Epithelial cell of proximal tubule (primary cell): ENCODE measurements at regions not wholly inside any gene's neighbourhood (a gene's known extent, or its start where the extent isn't known, plus 50 kb on each side); places are given as distances from the start of the nearest gene placed in this dataset.
A peak's percentile ranks its signal among the peaks of the same experiment; 100 is the strongest.

ENCODE experiments used
- DNase-seq: peaks from one replicate; pipeline ENCODE4 v3.0.0-alpha.2; 2011; ENCODE audit warnings: low read depth
- H3K4me3 ChIP-seq: 2 replicates; pipeline ENCODE4 v1.5.1; 2011; ENCODE audit warnings: low read depth, mild to moderate bottlenecking, low read length
- CTCF ChIP-seq: conservative IDR thresholded peaks from 2 replicates; pipeline ENCODE4 v1.5.1; 2012; ENCODE audit warnings: low read depth, mild to moderate bottlenecking, low read length

- TF ChIP-seq CTCF = no peak
- no peak for DNase-seq
Observed at GRCh38 chr18:23398401-23398800, 54.7 kb upstream of the RIOK3 start.

GRCh38 chr18:23399067-23399466 is 54.0 kb upstream of the RIOK3 start:
- no peak for DNase-seq
- no peak overlapping the region for H3K4me3 ChIP-seq
- no peak for TF ChIP-seq CTCF

More at GRCh38 chr18:23398401-23398800, 54.7 kb upstream of the RIOK3 start:
- H3K4me3 ChIP-seq = no peak overlapping the region

GRCh38 chr18:23400918-23401317 is 52.2 kb upstream of the RIOK3 start:
- no peak for TF ChIP-seq CTCF
- no peak overlapping the region for H3K4me3 ChIP-seq
- no peak for DNase-seq

- H3K4me3 ChIP-seq = no peak overlapping the region
- no peak for TF ChIP-seq CTCF
- peak; percentile 36 for DNase-seq
Observed at GRCh38 chr18:23401400-23402347, 51.4 kb upstream of the RIOK3 start.
